SJCRH30 (cell line): ENCODE measurements at regions not wholly inside any gene's neighbourhood (a gene's known extent, or its start where the extent isn't known, plus 50 kb on each side); places are given as distances from the start of the nearest gene placed in this dataset.
"Not testable (repeated sequence)": the region's sequence is repeated elsewhere in the genome, so short reads cannot be mapped to it uniquely, and the experiment has no call there.

Experiments used
- DNase-seq, 2 experiments: peaks; one replicate each; pipeline ENCODE4 v3.0.0-alpha.2; 2015 to 2020
- H3K27ac ChIP-seq: fragments of 250-450 bp; sonication (Bioruptor Pico); 2 replicates; pipeline ENCODE4 v1.5.1; 2020; ENCODE audit warnings: mild to moderate bottlenecking, moderate library complexity
- H3K27me3 ChIP-seq: fragments of 250-450 bp; sonication (Bioruptor Pico); 2 replicates; pipeline ENCODE4 v1.5.1; 2020; ENCODE audit warnings: mild to moderate bottlenecking, moderate library complexity
- H3K36me3 ChIP-seq: fragments of 250-450 bp; sonication (Bioruptor Pico); 2 replicates; pipeline ENCODE4 v1.5.1; 2020; ENCODE audit warnings: mild to moderate bottlenecking, moderate library complexity
- H3K4me1 ChIP-seq: fragments of 250-450 bp; sonication (Bioruptor Pico); 2 replicates; pipeline ENCODE4 v1.5.1; 2020; ENCODE audit warnings: mild to moderate bottlenecking, moderate library complexity
- H3K4me3 ChIP-seq: fragments of 250-450 bp; sonication (Bioruptor Pico); 2 replicates; pipeline ENCODE4 v1.5.1; 2020; ENCODE audit warnings: mild to moderate bottlenecking, moderate library complexity
- H3K9me3 ChIP-seq: fragments of 250-450 bp; sonication (Bioruptor Pico); replicated peaks from 2 replicates; pipeline ENCODE4 v1.5.1; 2020; ENCODE audit warnings: mild to moderate bottlenecking, moderate library complexity

DNA sequence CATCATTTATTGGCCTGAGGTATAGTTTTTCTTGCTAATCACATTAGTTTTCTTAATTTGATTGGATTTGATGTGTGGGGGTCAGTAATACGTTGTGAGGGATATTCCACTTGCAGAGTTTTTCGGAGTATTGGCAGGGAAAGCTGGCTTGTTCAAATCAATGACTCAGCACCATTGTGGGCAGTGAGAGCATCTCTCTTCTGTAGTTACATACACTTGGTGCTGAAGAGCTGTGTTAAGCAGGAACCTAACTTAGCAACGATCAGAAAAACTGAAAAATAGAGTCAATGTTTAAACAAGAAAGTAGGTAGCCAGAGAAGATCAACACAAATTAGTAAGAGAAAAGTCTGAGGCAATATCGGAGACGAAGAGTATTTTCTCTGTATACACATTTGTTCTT, 344.6 kb upstream of the EDIL3 start:
- Histone ChIP-seq H3K4me1 (no peaks in the 10 kb centered on the region), H3K27me3 (no peaks in the 10 kb centered on the region), H3K4me3 (no peak overlapping the region), H3K36me3 (no peaks in the 10 kb centered on the region), H3K9me3 (no peaks in the 10 kb centered on the region), H3K27ac (no peak overlapping the region)
- no peak for DNase-seq

- DNase-seq = no peak
- no peaks in the 10 kb centered on the region for H3K9me3 ChIP-seq
- no peaks in the 10 kb centered on the region for H3K27me3 ChIP-seq
- no peak overlapping the region for H3K4me3 ChIP-seq
- no peaks in the 10 kb centered on the region for H3K4me1 ChIP-seq
- H3K27ac ChIP-seq = no peak overlapping the region
- H3K36me3 ChIP-seq = no peaks in the 10 kb centered on the region
These were observed 343.0 kb upstream of the EDIL3 start for GRCh38 chr5:84727708-84728107.

DNA sequence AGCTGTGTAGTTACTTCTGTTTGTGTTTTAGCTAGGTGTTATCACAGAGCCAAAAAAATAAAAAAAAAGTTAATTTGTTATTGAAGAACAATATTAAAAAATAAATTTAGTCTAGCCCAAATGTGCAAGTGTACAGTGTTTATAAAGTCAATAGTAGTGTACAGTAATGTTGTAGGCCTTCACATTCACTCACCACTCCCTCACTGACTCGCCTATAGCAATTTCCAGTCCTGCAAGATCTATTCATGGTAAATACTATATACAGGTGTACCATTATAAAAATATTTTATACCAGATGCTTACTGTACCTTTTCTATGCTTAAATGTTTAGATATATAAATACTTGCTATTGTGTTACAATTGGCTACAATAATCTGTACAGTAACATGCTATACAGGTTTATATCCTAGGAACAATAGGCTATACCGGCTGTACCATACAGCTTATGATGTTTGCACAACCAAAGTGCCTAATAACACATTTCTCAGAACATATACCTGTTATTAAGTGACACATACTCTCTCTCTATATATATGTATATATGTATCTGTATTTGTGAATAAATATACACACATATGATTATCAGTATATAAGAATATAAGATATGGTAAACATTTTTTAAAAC, 341.4 kb upstream of the EDIL3 start:
- Histone ChIP-seq H3K27ac (no peak overlapping the region), H3K27me3 (no peaks in the 10 kb centered on the region), H3K9me3 (no peaks in the 10 kb centered on the region), H3K36me3 (no peaks in the 10 kb centered on the region), H3K4me1 (no peaks in the 10 kb centered on the region), H3K4me3 (no peak overlapping the region)
- DNase-seq = no peak

DNA sequence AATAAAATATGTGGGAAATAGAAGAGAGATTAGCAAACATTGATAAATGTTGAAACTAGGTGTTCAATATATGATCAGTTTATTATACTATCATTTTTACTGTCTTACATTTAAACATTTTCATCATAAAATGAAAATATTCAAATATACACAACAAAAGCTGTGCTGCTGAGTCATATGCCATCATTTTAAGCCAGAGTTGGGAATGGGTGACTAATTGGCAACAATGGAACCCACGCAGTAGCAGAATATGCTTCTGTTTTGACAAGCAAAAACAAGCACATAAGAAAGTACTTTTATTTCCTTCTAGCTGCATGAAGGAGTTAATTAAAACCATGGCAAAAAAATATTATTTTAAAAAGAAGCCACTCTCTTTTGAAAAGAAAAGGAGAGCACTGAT, 340.0 kb upstream of the EDIL3 start:
- Histone ChIP-seq H3K4me1 (no peaks in the 10 kb centered on the region), H3K27ac (peak overlapping the region; percentile 45; the same call in 1 of the 2 replicates), H3K9me3 (no peaks in the 10 kb centered on the region), H3K4me3 (no peak overlapping the region), H3K27me3 (no peaks in the 10 kb centered on the region), H3K36me3 (no peaks in the 10 kb centered on the region)
- peak in 1 of 2 experiments; percentile 18 for DNase-seq

GRCh38 chr5:84724181-84724580, 339.5 kb upstream of the EDIL3 start:
- Histone ChIP-seq H3K36me3 (no peaks in the 10 kb centered on the region), H3K9me3 (no peaks in the 10 kb centered on the region), H3K27me3 (no peaks in the 10 kb centered on the region), H3K27ac (peak overlapping the region; percentile 45; the same call in 1 of the 2 replicates), H3K4me3 (no peak overlapping the region), H3K4me1 (no peaks in the 10 kb centered on the region)
- no peak for DNase-seq

DNA sequence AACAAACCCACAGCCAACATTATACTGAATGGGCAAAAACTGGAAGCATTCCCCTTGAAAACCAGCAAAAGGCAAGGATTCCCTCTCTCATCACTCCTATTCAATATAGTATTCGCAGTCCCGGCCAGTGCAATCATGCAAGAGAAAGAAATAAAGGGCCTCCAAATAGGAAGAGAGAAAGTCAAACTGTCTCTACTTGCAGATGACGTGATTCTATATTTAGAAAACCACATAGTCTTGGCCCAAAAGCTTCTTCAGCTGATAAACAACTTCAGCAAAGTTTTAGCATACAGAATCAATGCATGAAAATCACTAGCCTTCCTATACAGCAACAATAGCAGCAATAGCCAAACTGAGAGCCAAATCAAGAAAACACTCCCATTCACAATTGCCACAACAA, 333.7 kb upstream of the EDIL3 start:
- DNase-seq = no peak
- no peak overlapping the region for H3K27ac ChIP-seq
- H3K9me3 ChIP-seq = no peaks in the 10 kb centered on the region
- H3K36me3 ChIP-seq = no peaks in the 10 kb centered on the region
- H3K27me3 ChIP-seq = no peaks in the 10 kb centered on the region
- H3K4me3 ChIP-seq = no peak overlapping the region
- no peaks in the 10 kb centered on the region for H3K4me1 ChIP-seq

- Histone ChIP-seq H3K4me1 (no peaks in the 10 kb centered on the region), H3K36me3 (no peaks in the 10 kb centered on the region), H3K9me3 (no peaks in the 10 kb centered on the region), H3K4me3 (no peak overlapping the region), H3K27me3 (no peaks in the 10 kb centered on the region), H3K27ac (no peak overlapping the region)
- DNase-seq = no peak
These were observed 331.0 kb upstream of the EDIL3 start for GRCh38 chr5:84715686-84716085.

GRCh38 chr5:84715091-84715490, 330.4 kb upstream of the EDIL3 start:
- H3K27ac ChIP-seq = no peak overlapping the region
- no peaks in the 10 kb centered on the region for H3K9me3 ChIP-seq
- H3K4me3 ChIP-seq = no peak overlapping the region
- no peaks in the 10 kb centered on the region for H3K36me3 ChIP-seq
- H3K27me3 ChIP-seq = no peaks in the 10 kb centered on the region
- H3K4me1 ChIP-seq = no peaks in the 10 kb centered on the region
- DNase-seq = no peak

DNA sequence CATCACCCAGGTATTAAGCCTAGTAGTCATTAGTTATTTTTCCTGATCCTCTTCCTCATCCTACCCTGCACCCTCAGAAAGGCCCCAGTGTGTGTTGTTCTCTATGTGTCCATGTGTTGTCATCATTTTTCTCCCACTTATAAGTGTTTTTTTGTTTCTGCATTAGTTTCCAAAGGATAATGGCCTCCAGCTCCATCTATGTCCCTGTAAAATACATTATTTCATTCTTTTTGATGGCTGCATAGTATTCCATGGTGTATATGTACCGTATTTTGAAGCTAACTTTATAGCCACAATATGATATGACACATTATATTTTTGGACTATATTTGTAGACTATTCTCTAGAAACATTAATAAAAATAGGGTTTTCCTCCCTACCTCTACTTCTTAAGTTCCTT, 324.4 kb upstream of the EDIL3 start:
- no peak for DNase-seq
- H3K27ac ChIP-seq = no peak overlapping the region
- no peaks in the 10 kb centered on the region for H3K4me1 ChIP-seq
- no peaks in the 10 kb centered on the region for H3K27me3 ChIP-seq
- no peak overlapping the region for H3K4me3 ChIP-seq
- H3K36me3 ChIP-seq = no peaks in the 10 kb centered on the region
- H3K9me3 ChIP-seq = no peaks in the 10 kb centered on the region

GRCh38 chr5:84706678-84707641, 322.3 kb upstream of the EDIL3 start:
- Histone ChIP-seq H3K4me3 (no peak overlapping the region), H3K9me3 (no peaks in the 10 kb centered on the region), H3K27ac (no peak overlapping the region), H3K36me3 (no peaks in the 10 kb centered on the region), H3K27me3 (no peaks in the 10 kb centered on the region), H3K4me1 (no peaks in the 10 kb centered on the region)
- peak in 1 of 2 experiments; percentile 31 for DNase-seq

- not testable (repeated sequence) for H3K27me3 ChIP-seq, H3K4me1 ChIP-seq, DNase-seq, H3K4me3 ChIP-seq, H3K27ac ChIP-seq, H3K9me3 ChIP-seq, H3K36me3 ChIP-seq
These were observed 315.9 kb upstream of the EDIL3 start for GRCh38 chr5:84700545-84700944.

DNA sequence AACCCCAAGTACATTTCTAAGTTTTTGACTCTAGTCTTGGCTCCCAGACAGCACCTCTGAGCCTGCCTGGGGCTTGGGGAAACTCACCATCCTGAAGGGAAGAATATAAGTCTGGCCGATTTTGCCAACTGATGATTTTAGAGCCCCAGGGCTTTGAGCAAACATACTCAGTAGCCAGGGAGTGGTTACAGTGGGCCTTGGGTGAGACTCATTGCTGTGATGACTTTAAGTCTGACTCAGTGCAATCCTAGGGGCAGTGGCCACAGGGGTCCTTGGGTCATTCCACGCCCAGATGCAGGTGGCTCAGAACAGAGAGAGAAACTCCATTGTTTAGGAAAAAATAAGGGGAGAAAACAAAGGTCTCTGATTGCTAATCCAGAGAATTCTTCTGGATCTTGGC, 312.0 kb upstream of the EDIL3 start:
- no peak for DNase-seq

GRCh38 chr5:84695330-84695729, 310.6 kb upstream of the EDIL3 start:
- Histone ChIP-seq H3K36me3 (no peaks in the 10 kb centered on the region), H3K27me3 (no peaks in the 10 kb centered on the region), H3K4me1 (peaks cover 10% of the 10 kb centered on the region), H3K27ac (no peak overlapping the region), H3K9me3 (peaks cover 5% of the 10 kb centered on the region), H3K4me3 (no peak overlapping the region)
- DNase-seq = peak in 1 of 2 experiments; percentile 18

More for the DNA sequence above, 312.0 kb upstream of the EDIL3 start:
- Histone ChIP-seq H3K9me3 (peaks cover 5% of the 10 kb centered on the region), H3K4me1 (peaks cover 10% of the 10 kb centered on the region), H3K27me3 (no peaks in the 10 kb centered on the region), H3K36me3 (no peaks in the 10 kb centered on the region), H3K27ac (no peak overlapping the region), H3K4me3 (no peak overlapping the region)

DNA sequence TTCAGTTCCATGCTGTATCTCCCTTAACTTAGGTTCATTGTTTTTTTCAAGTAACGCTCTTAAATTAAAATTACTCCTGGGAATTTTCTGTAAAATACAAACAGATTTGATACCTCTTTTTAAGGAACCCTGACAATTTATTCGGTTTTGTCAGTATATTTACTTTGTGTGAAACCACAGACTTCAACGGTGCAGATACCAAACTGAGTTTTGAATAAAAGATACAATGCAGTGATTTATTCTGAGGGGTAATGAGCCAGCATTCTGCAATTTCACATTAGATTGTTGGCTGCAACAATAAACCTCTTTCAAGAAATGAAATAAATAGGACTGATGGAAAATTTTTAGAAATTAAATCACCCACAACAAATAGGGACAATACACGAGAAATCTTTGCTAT, 308.6 kb upstream of the EDIL3 start:
- Histone ChIP-seq H3K36me3 (no peaks in the 10 kb centered on the region), H3K4me3 (no peak overlapping the region), H3K27ac (no peak overlapping the region), H3K4me1 (peaks cover 12% of the 10 kb centered on the region), H3K27me3 (no peaks in the 10 kb centered on the region), H3K9me3 (peaks cover 5% of the 10 kb centered on the region)
- no peak for DNase-seq

- Histone ChIP-seq H3K9me3 (no peaks in the 10 kb centered on the region; the same call in 1 of the 2 replicates), H3K36me3 (no peaks in the 10 kb centered on the region), H3K4me1 (peaks cover 15% of the 10 kb centered on the region), H3K27me3 (no peaks in the 10 kb centered on the region), H3K27ac (peak overlapping the region; percentile 39), H3K4me3 (no peak overlapping the region)
- DNase-seq = peak; percentile 36 to 71
These were observed 303.9 kb upstream of the EDIL3 start for GRCh38 chr5:84688566-84688965.
